Mucosa of rectum (tissue), 2 donors: ENCODE measurements at regions not wholly inside any gene's neighbourhood (a gene's known extent, or its start where the extent isn't known, plus 50 kb on each side); places are given as distances from the start of the nearest gene placed in this dataset.

Source experiments
- H3K27ac ChIP-seq, 2 donors: one replicate each; pipeline ENCODE4 v1.7.0; 2013; ENCODE audit warnings: inconsistent platforms in 2 of 2, low read depth in 2 of 2, low read length in 2 of 2
- H3K27me3 ChIP-seq, 2 donors: one replicate each; pipeline ENCODE4 v1.7.0; 2013; ENCODE audit warnings: low read length in 2 of 2; ENCODE audit not compliant: control insufficient read depth in 2 of 2, insufficient read depth in 2 of 2
- H3K36me3 ChIP-seq, 2 donors: one replicate each; pipeline ENCODE4 v1.7.0; 2013; ENCODE audit warnings: low read length in 2 of 2; ENCODE audit not compliant: control insufficient read depth in 2 of 2, insufficient read depth in 2 of 2
- H3K4me1 ChIP-seq, 2 donors: one replicate each; pipeline ENCODE4 v1.7.0; 2013; ENCODE audit warnings: low read length in 2 of 2, mild to moderate bottlenecking in 1 of 2; ENCODE audit not compliant: control insufficient read depth in 2 of 2, insufficient read depth in 2 of 2
- H3K4me3 ChIP-seq, 2 donors: one replicate each; pipeline ENCODE4 v1.7.0; 2013; ENCODE audit warnings: low read length in 2 of 2
- H3K9ac ChIP-seq, 2 donors: one replicate each; pipeline ENCODE4 v1.7.0; 2013; ENCODE audit warnings: low read length in 2 of 2, low read depth in 1 of 2, mild to moderate bottlenecking in 1 of 2
- H3K9me3 ChIP-seq, 2 donors: one replicate each; pipeline ENCODE4 v1.7.0; 2013; ENCODE audit warnings: low read length in 2 of 2; ENCODE audit not compliant: control insufficient read depth in 2 of 2
- donor health status: healthy.
- donor health status: Normal muscosa, but diverticular disease.

- Histone ChIP-seq H3K27ac (no peak overlapping the region), H3K27me3 (no peaks in the 10 kb centered on the region), H3K9me3 (no peaks in the 10 kb centered on the region), H3K9ac (no peak overlapping the region), H3K4me3 (no peak overlapping the region), H3K36me3 (no peaks in the 10 kb centered on the region), H3K4me1 (no peaks in the 10 kb centered on the region)
Measured at GRCh38 chr5:125357660-125358059, 611.2 kb upstream of the ZNF608 start.

- Histone ChIP-seq H3K36me3 (no peaks in the 10 kb centered on the region), H3K27ac (no peak overlapping the region), H3K27me3 (no peaks in the 10 kb centered on the region), H3K9ac (no peak overlapping the region), H3K4me1 (no peaks in the 10 kb centered on the region), H3K9me3 (no peaks in the 10 kb centered on the region), H3K4me3 (no peak overlapping the region)
Measured at GRCh38 chr5:125365747-125366146, 619.3 kb upstream of the ZNF608 start.

GRCh38 chr5:125367702-125368101 lies 621.3 kb upstream of the ZNF608 start:
- no peaks in the 10 kb centered on the region for H3K4me1 ChIP-seq
- no peak overlapping the region for H3K9ac ChIP-seq
- no peak overlapping the region for H3K27ac ChIP-seq
- no peaks in the 10 kb centered on the region for H3K36me3 ChIP-seq
- H3K27me3 ChIP-seq, result no peaks in the 10 kb centered on the region
- H3K9me3 ChIP-seq, result no peaks in the 10 kb centered on the region
- H3K4me3 ChIP-seq, result no peak overlapping the region

GRCh38 chr5:125370461-125371205 lies 624.2 kb upstream of the ZNF608 start:
- Histone ChIP-seq H3K4me1 (no peaks in the 10 kb centered on the region), H3K9me3 (no peaks in the 10 kb centered on the region), H3K27ac (no peak overlapping the region), H3K36me3 (no peaks in the 10 kb centered on the region), H3K9ac (no peak overlapping the region), H3K4me3 (no peak overlapping the region), H3K27me3 (no peaks in the 10 kb centered on the region)

- no peaks in the 10 kb centered on the region for H3K9me3 ChIP-seq
- no peaks in the 10 kb centered on the region for H3K36me3 ChIP-seq
- no peak overlapping the region for H3K9ac ChIP-seq
- H3K27me3 ChIP-seq, result no peaks in the 10 kb centered on the region
- no peak overlapping the region for H3K27ac ChIP-seq
- no peak overlapping the region for H3K4me3 ChIP-seq
- no peaks in the 10 kb centered on the region for H3K4me1 ChIP-seq
Measured at GRCh38 chr5:125372694-125373631, 626.5 kb upstream of the ZNF608 start.

- Histone ChIP-seq H3K27me3 (no peaks in the 10 kb centered on the region), H3K36me3 (no peaks in the 10 kb centered on the region), H3K9me3 (no peaks in the 10 kb centered on the region), H3K4me1 (no peaks in the 10 kb centered on the region), H3K9ac (no peak overlapping the region), H3K4me3 (no peak overlapping the region), H3K27ac (no peak overlapping the region)
Measured at GRCh38 chr5:125375143-125375542, 628.7 kb upstream of the ZNF608 start.

GRCh38 chr5:125376059-125376641 lies 629.7 kb upstream of the ZNF608 start:
- no peaks in the 10 kb centered on the region for H3K27me3 ChIP-seq
- H3K27ac ChIP-seq, result no peak overlapping the region
- no peaks in the 10 kb centered on the region for H3K4me1 ChIP-seq
- no peaks in the 10 kb centered on the region for H3K9me3 ChIP-seq
- H3K9ac ChIP-seq, result no peak overlapping the region
- no peaks in the 10 kb centered on the region for H3K36me3 ChIP-seq
- H3K4me3 ChIP-seq, result no peak overlapping the region

GRCh38 chr5:125377141-125377540 lies 630.7 kb upstream of the ZNF608 start:
- Histone ChIP-seq H3K4me1 (no peaks in the 10 kb centered on the region), H3K27ac (no peak overlapping the region), H3K9me3 (no peaks in the 10 kb centered on the region), H3K36me3 (no peaks in the 10 kb centered on the region), H3K27me3 (no peaks in the 10 kb centered on the region), H3K9ac (no peak overlapping the region), H3K4me3 (no peak overlapping the region)

- Histone ChIP-seq H3K9me3 (no peaks in the 10 kb centered on the region), H3K27me3 (no peaks in the 10 kb centered on the region), H3K4me3 (no peak overlapping the region), H3K9ac (no peak overlapping the region), H3K36me3 (no peaks in the 10 kb centered on the region), H3K27ac (no peak overlapping the region), H3K4me1 (no peaks in the 10 kb centered on the region)
Measured at GRCh38 chr5:125381290-125381689, 634.9 kb upstream of the ZNF608 start.

GRCh38 chr5:125384071-125384470 lies 637.6 kb upstream of the ZNF608 start:
- Histone ChIP-seq H3K36me3 (no peaks in the 10 kb centered on the region), H3K9ac (no peak overlapping the region), H3K9me3 (no peaks in the 10 kb centered on the region), H3K27me3 (no peaks in the 10 kb centered on the region), H3K4me3 (no peak overlapping the region), H3K4me1 (no peaks in the 10 kb centered on the region), H3K27ac (no peak overlapping the region)
